Activated CD4-positive, alpha-beta memory T cell treated with anti-CD3 and anti-CD28 coated beads for 36 hours (primary cell): ENCODE measurements at regions not wholly inside any gene's neighbourhood (a gene's known extent, or its start where the extent isn't known, plus 50 kb on each side); places are given as distances from the start of the nearest gene placed in this dataset.

ENCODE experiments used
- CTCF ChIA-PET: fragments of 350-600 bp; sonication (Branson Sonifier 250); formaldehyde crosslinking; loops from one replicate; lab custom pipeline; 2021; ENCODE audit warnings: antibody characterized with exemption, inconsistent platforms; lab: Charles Lee
- POLR2A ChIA-PET: fragments of 350-600 bp; sonication (Branson Sonifier 250); formaldehyde crosslinking; loops from one replicate; lab custom pipeline; 2021; ENCODE audit warnings: antibody characterized with exemption; lab: Charles Lee
- DNase-seq: peaks from one replicate; pipeline ENCODE4 v3.0.0-alpha.2; 2020
- H3K27ac Mint-ChIP-seq: one replicate; pipeline ENCODE4 v1.8.0; 2021; ENCODE audit warnings: mixed read lengths
- H3K27me3 Mint-ChIP-seq: one replicate; pipeline ENCODE4 v1.8.0; 2021; ENCODE audit warnings: mixed read lengths
- H3K36me3 Mint-ChIP-seq: one replicate; pipeline ENCODE4 v1.8.0; 2021; ENCODE audit warnings: mixed read lengths
- H3K4me1 Mint-ChIP-seq: one replicate; pipeline ENCODE4 v1.8.0; 2021; ENCODE audit warnings: low read depth, mixed read lengths
- H3K4me3 Mint-ChIP-seq: one replicate; pipeline ENCODE4 v1.8.0; 2021; ENCODE audit warnings: mild to moderate bottlenecking, mixed read lengths
- H3K9me3 Mint-ChIP-seq: one replicate; pipeline ENCODE4 v1.8.0; 2021; ENCODE audit warnings: mixed read lengths
- intact Hi-C: fragments of 100-400 bp; cut with micrococcal nuclease; formaldehyde crosslinking; loops from one replicate; pipeline ENCODE4 v1.15.1; 2023

DNA sequence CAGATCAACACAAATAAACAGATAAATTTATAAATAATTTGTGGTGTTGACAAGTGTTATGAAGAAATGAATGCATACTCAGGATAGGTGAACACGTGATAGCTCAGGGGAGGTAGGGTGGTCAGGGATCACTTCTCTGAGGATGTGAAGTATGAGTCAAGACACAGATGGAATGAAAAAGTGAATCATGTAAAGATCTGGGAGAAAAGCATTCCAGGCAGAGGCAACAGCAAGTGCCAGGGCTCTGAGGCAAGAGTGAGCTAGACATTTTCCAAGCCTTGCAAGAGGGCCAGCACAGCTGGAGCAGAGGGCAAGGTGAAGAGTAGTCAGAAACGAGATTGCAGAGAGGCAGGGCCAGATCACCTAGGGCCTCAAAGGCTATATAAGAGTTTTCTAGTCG is 177.8 kb downstream of the WNT5A start:
- Mint-ChIP-seq H3K9me3 (no peaks in the 10 kb centered on the region), H3K27ac (no peak overlapping the region), H3K4me3 (no peak overlapping the region), H3K4me1 (no peaks in the 10 kb centered on the region), H3K27me3 (no peaks in the 10 kb centered on the region), H3K36me3 (no peaks in the 10 kb centered on the region)
- no peak for DNase-seq
- ChIA-PET CTCF (no interaction called here), POLR2A (no interaction called here)
- intact Hi-C loops = no loop called here

DNA sequence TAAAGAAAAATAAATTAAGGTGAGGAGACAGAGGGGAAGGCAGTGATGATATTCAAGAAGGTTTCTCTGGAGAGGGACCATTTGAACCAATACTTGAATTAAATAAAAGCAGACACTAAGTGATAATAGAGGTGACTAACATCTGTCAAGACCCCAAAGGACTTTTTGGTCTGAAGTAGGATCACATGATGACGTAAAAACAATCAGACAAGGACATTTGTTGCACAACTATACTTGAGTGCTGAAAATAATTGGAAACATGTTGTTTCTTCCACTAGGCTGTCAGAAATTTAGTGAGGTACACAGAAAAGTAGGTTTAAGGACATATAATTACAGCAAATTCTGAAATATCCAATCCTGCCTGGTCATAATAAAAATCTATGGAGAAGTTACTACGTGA is 179.5 kb downstream of the WNT5A start:
- H3K4me1 Mint-ChIP-seq = no peaks in the 10 kb centered on the region
- H3K27me3 Mint-ChIP-seq = no peaks in the 10 kb centered on the region
- no peak overlapping the region for H3K27ac Mint-ChIP-seq
- H3K36me3 Mint-ChIP-seq = no peaks in the 10 kb centered on the region
- DNase-seq = no peak
- no peak overlapping the region for H3K4me3 Mint-ChIP-seq
- CTCF ChIA-PET = no interaction called here
- H3K9me3 Mint-ChIP-seq = no peaks in the 10 kb centered on the region
- POLR2A ChIA-PET = no interaction called here
- intact Hi-C loops = no loop called here

DNA sequence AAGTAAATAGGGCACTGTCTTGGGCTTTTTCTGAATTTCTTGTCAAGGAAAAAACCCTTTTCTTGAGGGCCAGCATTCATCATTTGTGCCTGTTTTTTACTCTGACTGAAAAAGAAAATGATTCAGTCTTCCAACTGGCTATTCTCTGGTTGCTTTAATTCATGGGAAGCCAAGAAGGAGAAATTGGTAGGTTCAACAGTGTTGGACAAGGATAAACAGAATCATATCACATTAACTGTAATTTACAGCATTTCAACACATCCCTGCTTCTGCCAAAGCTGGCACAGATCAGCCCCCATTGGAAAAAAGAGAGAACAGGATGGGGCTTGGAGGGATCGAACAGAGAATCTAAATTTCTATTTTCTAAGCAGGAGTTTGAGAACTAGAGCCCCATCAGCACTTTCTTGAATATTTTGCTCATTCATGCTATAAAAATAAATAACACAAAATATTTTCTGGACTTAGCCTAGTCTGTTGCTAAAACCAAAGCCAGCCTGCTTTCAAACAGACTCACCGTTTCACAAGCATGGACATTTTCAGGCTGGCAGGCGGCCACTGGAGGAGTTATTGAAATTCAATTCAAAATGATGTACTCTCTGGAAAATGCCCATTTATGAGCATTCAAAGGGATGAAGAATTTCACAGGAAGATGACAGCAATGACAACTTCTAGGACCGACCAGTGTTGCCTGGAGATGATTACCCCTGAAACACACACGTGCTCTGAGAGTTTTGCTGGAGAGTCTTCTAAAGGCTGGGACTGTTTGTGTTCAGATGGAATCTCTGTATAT is 181.2 kb downstream of the WNT5A start:
- peaks cover 3% of the 10 kb centered on the region for H3K9me3 Mint-ChIP-seq
- H3K36me3 Mint-ChIP-seq = no peaks in the 10 kb centered on the region
- H3K4me1 Mint-ChIP-seq = no peaks in the 10 kb centered on the region
- CTCF ChIA-PET = no interaction called here
- intact Hi-C loops = no loop called here
- H3K4me3 Mint-ChIP-seq = no peak overlapping the region
- H3K27ac Mint-ChIP-seq = no peak overlapping the region
- no peak for DNase-seq
- no peaks in the 10 kb centered on the region for H3K27me3 Mint-ChIP-seq
- POLR2A ChIA-PET = no interaction called here

DNA sequence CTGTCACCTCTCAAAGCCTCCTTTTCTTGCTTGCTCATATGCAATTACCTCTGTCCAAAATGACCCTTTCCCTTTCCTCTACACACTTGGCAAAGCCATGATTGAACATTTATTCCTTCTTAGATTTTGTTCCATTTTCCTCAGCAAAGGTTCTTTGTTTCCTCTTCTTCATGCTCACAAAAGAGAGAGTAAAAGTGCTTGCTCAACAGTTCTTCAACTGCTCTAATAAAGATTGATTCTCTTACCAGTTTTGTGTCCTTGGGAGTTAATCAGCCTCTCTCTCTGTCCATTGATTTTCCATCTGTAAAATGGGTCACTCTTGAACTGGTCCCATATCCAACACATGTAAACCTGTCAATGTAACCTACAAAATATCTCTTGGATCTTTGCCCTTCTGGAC is 186.4 kb downstream of the WNT5A start:
- H3K27ac Mint-ChIP-seq = no peak overlapping the region
- H3K4me1 Mint-ChIP-seq = no peaks in the 10 kb centered on the region
- CTCF ChIA-PET = no interaction called here
- DNase-seq = no peak
- no peaks in the 10 kb centered on the region for H3K36me3 Mint-ChIP-seq
- H3K9me3 Mint-ChIP-seq = peaks cover 8% of the 10 kb centered on the region
- H3K4me3 Mint-ChIP-seq = no peak overlapping the region
- no peaks in the 10 kb centered on the region for H3K27me3 Mint-ChIP-seq
- intact Hi-C loops = no loop called here
- POLR2A ChIA-PET = no interaction called here

DNA sequence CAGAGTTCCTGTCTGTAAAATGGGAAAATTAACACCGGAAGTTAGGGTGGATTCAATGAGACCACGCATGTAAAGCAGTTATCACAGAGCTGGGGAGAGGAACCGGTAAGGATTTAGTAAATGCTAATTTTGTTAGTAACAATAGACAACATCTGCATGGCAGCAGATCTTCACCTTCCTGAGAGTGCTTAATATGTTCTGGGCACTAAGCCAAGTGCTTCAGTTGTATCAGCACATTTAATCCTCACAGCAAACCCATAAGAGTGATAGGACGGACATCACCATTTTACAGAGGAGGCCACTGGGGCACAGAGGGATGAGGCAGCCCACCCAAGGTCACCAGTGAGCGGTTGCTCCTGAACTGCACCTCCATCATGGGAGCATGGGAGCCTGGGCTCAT is 189.4 kb downstream of the WNT5A start:
- ChIA-PET CTCF (no interaction called here), POLR2A (no interaction called here)
- Mint-ChIP-seq H3K9me3 (peaks cover 8% of the 10 kb centered on the region), H3K4me3 (no peak overlapping the region), H3K27ac (no peak overlapping the region), H3K4me1 (no peaks in the 10 kb centered on the region), H3K36me3 (no peaks in the 10 kb centered on the region), H3K27me3 (no peaks in the 10 kb centered on the region)
- intact Hi-C loops = no loop called here
- no peak for DNase-seq

DNA sequence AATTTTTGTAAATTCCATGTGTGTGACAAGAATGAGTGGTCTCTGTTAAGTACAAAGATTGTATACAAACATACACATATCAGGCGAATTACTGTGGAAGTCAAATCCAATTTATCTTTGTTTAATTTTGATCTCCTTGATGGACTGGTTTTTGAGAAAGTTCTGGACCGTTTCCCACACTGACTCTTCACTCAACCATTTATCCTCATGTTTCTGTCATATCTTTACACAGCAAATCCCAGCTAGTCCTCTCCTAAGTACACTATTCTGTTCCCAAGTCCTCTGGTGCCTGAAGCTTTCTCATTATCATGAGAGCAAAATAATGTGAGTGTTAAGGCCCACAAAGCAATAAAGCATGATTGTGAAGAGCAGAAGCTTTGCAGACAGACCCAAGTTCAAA is 189.9 kb downstream of the WNT5A start:
- intact Hi-C loops = no loop called here
- no peak for DNase-seq
- H3K4me3 Mint-ChIP-seq = no peak overlapping the region
- ChIA-PET CTCF (no interaction called here), POLR2A (no interaction called here)
- no peaks in the 10 kb centered on the region for H3K27me3 Mint-ChIP-seq
- H3K4me1 Mint-ChIP-seq = no peaks in the 10 kb centered on the region
- H3K36me3 Mint-ChIP-seq = no peaks in the 10 kb centered on the region
- H3K9me3 Mint-ChIP-seq = peaks cover 8% of the 10 kb centered on the region
- no peak overlapping the region for H3K27ac Mint-ChIP-seq

DNA sequence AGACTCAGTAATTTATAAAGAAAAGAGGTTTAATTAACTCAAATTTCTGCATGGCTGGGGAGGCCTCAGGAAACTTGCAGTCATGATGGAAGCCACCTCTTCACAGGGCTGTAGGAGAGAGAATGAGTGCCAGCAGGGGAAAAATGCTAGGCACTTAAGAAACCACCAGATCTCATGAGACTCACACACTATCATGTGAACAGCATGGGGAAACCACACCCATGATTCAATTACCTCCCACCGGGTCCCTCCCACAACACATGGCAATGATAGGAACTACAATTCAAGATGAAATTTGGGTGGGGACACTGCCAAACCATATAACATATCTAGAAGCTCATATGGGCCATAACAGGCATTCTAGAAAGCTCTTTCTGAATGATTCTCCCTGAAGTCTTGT is 190.3 kb downstream of the WNT5A start:
- Mint-ChIP-seq H3K27ac (no peak overlapping the region), H3K9me3 (peaks cover 8% of the 10 kb centered on the region), H3K27me3 (no peaks in the 10 kb centered on the region), H3K4me3 (no peak overlapping the region), H3K36me3 (no peaks in the 10 kb centered on the region), H3K4me1 (no peaks in the 10 kb centered on the region)
- intact Hi-C loops = no loop called here
- no peak for DNase-seq
- POLR2A ChIA-PET = no interaction called here
- CTCF ChIA-PET = no interaction called here

DNA sequence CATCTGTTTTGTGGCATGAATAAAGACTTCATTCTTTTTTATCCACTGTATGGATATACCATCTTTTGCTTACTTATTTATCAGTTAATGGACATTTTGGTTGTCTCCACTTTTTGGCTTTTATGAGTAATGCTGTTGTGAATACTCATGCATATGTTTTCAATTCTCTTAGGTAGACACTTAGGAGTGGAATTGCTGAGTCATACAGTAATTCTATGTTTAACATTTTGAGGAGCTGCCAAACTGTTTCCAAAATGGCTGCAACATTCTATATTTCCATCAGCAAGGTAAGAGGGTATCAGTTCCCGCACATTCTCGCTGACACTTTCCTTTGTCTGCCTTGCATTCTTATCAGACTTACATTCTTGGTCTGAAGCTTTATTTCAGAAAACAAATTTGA is 191.1 kb downstream of the WNT5A start:
- POLR2A ChIA-PET = no interaction called here
- no peak overlapping the region for H3K4me3 Mint-ChIP-seq
- DNase-seq = no peak

DNA sequence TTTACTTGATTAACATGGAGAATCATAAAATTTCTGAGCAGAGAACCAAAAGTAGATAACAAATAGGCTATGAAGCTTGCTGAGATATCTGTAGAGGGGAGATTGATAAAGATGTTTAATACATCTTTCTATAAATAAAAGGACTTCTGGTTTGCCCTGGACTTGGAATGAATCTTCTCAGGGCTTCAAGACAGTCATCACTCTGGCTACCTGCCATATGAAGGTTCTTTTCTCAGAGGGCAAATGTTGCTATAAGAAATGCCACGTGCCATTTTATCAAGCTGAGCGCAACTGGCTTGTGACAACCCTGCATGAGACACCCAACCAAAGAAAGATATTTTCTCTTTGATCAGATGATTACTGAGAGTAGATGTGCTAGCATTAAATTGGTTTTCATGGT is 192.5 kb downstream of the WNT5A start:
- peaks cover 4% of the 10 kb centered on the region for H3K9me3 Mint-ChIP-seq
- ChIA-PET POLR2A (no interaction called here), CTCF (no interaction called here)
- H3K4me3 Mint-ChIP-seq = no peak overlapping the region
- H3K27ac Mint-ChIP-seq = no peak overlapping the region
- no peaks in the 10 kb centered on the region for H3K36me3 Mint-ChIP-seq
- DNase-seq = no peak
- no peaks in the 10 kb centered on the region for H3K4me1 Mint-ChIP-seq
- intact Hi-C loops = no loop called here
- H3K27me3 Mint-ChIP-seq = no peaks in the 10 kb centered on the region

More for the DNA sequence above, 191.1 kb downstream of the WNT5A start:
- H3K9me3 Mint-ChIP-seq = peaks cover 6% of the 10 kb centered on the region
- intact Hi-C loops = no loop called here
- H3K36me3 Mint-ChIP-seq = no peaks in the 10 kb centered on the region
- no peak overlapping the region for H3K27ac Mint-ChIP-seq
- CTCF ChIA-PET = no interaction called here
- H3K4me1 Mint-ChIP-seq = no peaks in the 10 kb centered on the region
- H3K27me3 Mint-ChIP-seq = no peaks in the 10 kb centered on the region

DNA sequence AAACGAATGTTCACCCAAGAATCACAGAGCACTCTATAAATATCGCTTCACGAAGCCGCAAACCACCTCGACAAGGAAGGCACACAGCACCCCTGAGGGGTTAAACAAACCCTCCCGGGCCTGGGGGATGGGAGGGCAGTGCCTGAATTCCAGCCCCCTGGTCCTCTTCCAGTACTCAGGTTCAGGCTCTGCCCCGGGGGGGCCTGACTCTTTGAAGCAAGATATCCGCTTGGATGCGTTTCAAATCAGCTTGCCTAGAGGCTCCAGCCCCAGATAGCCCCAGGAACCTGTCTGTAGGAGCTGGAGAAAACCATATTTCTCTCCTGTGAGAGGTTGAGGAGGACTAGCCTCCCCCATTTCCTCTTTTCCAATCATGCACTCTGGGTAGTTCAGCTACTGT is 194.7 kb downstream of the WNT5A start:
- ChIA-PET POLR2A (no interaction called here), CTCF (no interaction called here)
- intact Hi-C loops = no loop called here
- no peaks in the 10 kb centered on the region for H3K4me1 Mint-ChIP-seq
- peaks cover 4% of the 10 kb centered on the region for H3K9me3 Mint-ChIP-seq
- H3K27ac Mint-ChIP-seq = no peak overlapping the region
- no peak for DNase-seq
- no peaks in the 10 kb centered on the region for H3K36me3 Mint-ChIP-seq
- H3K27me3 Mint-ChIP-seq = no peaks in the 10 kb centered on the region
- H3K4me3 Mint-ChIP-seq = no peak overlapping the region

DNA sequence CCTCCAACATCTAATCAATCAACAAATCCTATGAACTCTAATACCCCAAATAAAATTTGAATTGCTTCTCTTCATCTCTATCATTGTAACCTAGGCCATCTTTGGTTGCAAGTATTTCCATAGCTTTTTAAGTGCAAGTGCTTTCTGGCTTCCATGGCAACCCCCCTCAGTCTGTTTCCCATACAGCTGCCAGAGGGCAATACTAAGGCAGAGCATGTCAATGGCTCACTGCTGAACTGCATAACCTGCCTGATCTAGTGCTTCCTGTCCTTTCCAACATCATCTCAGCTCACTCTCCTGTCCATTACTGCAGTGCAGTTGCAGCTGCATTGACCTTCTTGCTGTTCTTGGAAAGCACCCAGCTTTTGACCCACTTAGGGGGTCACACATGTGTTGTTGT is 198.4 kb downstream of the WNT5A start:
- Mint-ChIP-seq H3K4me3 (no peak overlapping the region), H3K27ac (no peak overlapping the region), H3K36me3 (no peaks in the 10 kb centered on the region), H3K9me3 (no peaks in the 10 kb centered on the region), H3K4me1 (no peaks in the 10 kb centered on the region), H3K27me3 (no peaks in the 10 kb centered on the region)
- ChIA-PET CTCF (no interaction called here), POLR2A (no interaction called here)
- DNase-seq = no peak
- intact Hi-C loops = no loop called here

DNA sequence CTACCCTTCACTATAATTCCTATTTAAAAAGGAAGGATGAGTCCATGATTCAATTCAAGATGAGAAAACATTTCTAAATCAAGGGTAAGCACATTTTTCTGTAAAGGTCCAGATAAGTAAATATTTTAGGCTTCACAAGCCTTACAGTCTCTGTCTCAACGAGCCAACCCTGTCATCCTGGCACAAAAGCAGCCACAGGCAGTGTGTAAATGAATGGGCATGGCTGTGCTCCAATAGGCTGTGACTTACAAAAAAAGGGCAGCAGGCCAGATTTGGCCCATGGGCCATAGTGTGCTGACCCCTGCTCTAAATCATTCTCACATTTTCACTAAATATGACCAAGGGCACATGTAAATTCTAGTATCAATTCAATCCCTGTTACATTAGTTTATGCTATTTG is 200.4 kb downstream of the WNT5A start:
- intact Hi-C loops = no loop called here
- H3K4me1 Mint-ChIP-seq = no peaks in the 10 kb centered on the region

DNA sequence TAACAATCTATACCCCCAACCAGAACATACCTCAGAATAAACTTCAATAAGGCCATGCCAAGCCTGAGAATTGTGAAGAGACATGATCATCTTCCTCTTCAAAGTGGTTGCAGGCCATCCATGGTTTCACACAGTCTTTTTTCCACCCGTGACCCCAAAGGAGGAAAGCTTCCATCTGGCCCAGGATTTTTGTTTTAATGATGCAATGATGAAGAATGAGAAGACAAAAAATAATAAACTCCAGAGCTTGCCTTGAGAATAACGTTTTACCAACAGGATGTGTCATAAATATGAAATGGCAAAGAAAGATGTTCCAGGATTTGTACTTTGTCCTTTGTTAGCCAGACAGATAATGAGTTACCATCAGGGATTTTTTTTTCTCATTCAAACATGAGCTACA is 201.9 kb downstream of the WNT5A start:
- ChIA-PET POLR2A (no interaction called here), CTCF (no interaction called here)
- Mint-ChIP-seq H3K27me3 (no peaks in the 10 kb centered on the region), H3K4me1 (no peaks in the 10 kb centered on the region), H3K36me3 (no peaks in the 10 kb centered on the region), H3K9me3 (no peaks in the 10 kb centered on the region), H3K4me3 (no peak overlapping the region), H3K27ac (no peak overlapping the region)
- intact Hi-C loops = no loop called here
- DNase-seq = no peak

More for the DNA sequence above, 200.4 kb downstream of the WNT5A start:
- H3K27ac Mint-ChIP-seq = no peak overlapping the region
- no peaks in the 10 kb centered on the region for H3K36me3 Mint-ChIP-seq
- DNase-seq = no peak
- H3K9me3 Mint-ChIP-seq = no peaks in the 10 kb centered on the region
- ChIA-PET POLR2A (no interaction called here), CTCF (no interaction called here)
- no peak overlapping the region for H3K4me3 Mint-ChIP-seq
- H3K27me3 Mint-ChIP-seq = no peaks in the 10 kb centered on the region
